H1 (cell line): ENCODE measurements at regions not wholly inside any gene's neighbourhood (a gene's known extent, or its start where the extent isn't known, plus 50 kb on each side); places are given as distances from the start of the nearest gene placed in this dataset.

Experiments used
- TCF12 ChIP-seq: IDR thresholded peaks from 2 replicates; pipeline ENCODE4 v1.6.1; 2011; ENCODE audit warnings: low read depth, mild to moderate bottlenecking, low read length

DNA sequence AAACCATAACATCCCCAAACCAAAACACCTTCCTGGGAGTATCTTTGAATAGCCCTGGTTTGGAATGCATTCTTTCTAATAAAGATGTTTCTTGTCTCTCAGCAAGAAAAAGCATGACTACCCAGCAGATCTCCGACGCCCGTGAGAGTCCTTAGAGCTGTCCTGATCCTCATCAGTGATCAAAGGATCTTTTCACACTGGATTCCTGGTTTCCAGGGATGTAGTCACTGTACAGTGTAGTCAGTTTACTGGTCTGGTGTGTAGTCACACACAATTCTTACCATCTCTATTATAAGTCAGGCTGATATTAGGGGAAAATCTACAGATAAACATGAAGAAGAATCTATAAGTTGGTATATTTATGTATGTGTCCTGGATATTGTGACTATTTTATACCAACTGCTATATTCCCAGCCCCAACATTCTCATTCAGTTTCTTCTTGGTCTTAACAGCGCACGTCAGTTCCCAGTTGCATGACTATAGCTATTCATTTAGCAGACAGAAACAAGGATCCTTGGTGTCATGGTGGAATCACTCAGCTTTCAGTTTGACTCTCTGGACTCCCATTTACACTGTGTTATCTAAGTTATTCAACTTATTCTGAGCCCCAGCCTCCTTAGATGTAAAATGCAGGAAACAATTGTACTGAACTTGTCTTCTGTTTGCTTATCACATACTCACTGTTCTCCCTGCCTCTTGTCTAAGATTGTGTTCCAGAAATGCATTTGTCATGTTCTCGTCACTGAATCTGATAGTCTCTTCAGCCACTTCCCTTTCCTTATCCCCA is 68.3 kb downstream of the SLIT2 start (continued):
- no peak for TF ChIP-seq TCF12
